ENCODE measurements at regions not wholly inside any gene's neighbourhood (a gene's known extent, or its start where the extent isn't known, plus 50 kb on each side); places are given as distances from the start of the nearest gene placed in this dataset.

- Histone ChIP-seq H3K9ac (ENCODE audit: low read length) (no peak overlapping the region), H3K4me1 (ENCODE audit: insufficient read depth, low read length, severe bottlenecking) (no peaks in the 10 kb centered on the region), H3F3A (ENCODE audit: insufficient read depth, low read length) (no peaks in the 10 kb centered on the region), H3K4me3 (ENCODE audit: low read depth, low read length, poor library complexity, severe bottlenecking) (no peak overlapping the region), H3K27me3 (ENCODE audit: insufficient read depth, low read length) (no peaks in the 10 kb centered on the region), H3K27ac (ENCODE audit: low read depth, low read length, poor library complexity, severe bottlenecking) (no peak overlapping the region), H3K4me2 (ENCODE audit: low read length) (no peak overlapping the region), H3K9me2 (ENCODE audit: low read depth, low read length) (no peaks in the 10 kb centered on the region), H4K20me1 (ENCODE audit: insufficient read depth, low read length) (no peaks in the 10 kb centered on the region), H2AFZ (ENCODE audit: low read length) (no peak overlapping the region), H3K9me3 (ENCODE audit: low read length) (no peaks in the 10 kb centered on the region), H3K36me3 (ENCODE audit: insufficient read depth, low read length) (no peaks in the 10 kb centered on the region), H3K79me2 (ENCODE audit: insufficient read depth, low read length) (no peaks in the 10 kb centered on the region)
- TF ChIP-seq EZH2 (IDR thresholded peaks at IDR 0.05; ENCODE audit: borderline replicate concordance, low read length), result no peak
- TF ChIP-seq CTCF (IDR thresholded peaks at IDR 0.05; ENCODE audit: low read length), result no peak
Measured at GRCh38 chr12:131487388-131488124, 223.3 kb upstream of the SFSWAP start.

DNA sequence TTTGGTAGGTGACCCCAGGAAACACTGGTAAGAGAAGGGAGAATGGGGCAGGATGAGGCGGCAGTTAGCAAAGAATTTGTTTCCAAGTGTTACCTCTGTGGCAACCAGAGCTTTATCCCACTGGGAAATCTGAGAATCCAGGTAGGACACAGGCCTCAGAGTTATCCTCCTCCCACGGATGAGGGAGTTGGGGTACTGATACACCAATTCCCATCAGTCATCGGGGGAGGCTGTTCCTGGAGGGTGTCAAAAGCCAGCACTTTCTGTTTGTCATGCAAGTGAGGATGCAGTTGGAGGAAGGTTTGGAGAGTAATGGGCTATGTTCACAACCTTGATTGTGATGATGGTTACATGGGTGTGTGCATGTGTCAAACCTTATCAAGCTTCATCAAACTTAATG, 221.2 kb upstream of the SFSWAP start:
- Histone ChIP-seq H4K20me1 (ENCODE audit: insufficient read depth, low read length) (no peaks in the 10 kb centered on the region), H3K27ac (ENCODE audit: low read depth, low read length, poor library complexity, severe bottlenecking) (no peak overlapping the region), H3K9me2 (ENCODE audit: low read depth, low read length) (no peaks in the 10 kb centered on the region), H3K36me3 (ENCODE audit: insufficient read depth, low read length) (no peaks in the 10 kb centered on the region), H3K4me2 (ENCODE audit: low read length) (no peak overlapping the region), H3K27me3 (ENCODE audit: insufficient read depth, low read length) (no peaks in the 10 kb centered on the region; the same call in 1 of the 2 replicates), H2AFZ (ENCODE audit: low read length) (no peak overlapping the region), H3K79me2 (ENCODE audit: insufficient read depth, low read length) (no peaks in the 10 kb centered on the region), H3K4me1 (ENCODE audit: insufficient read depth, low read length, severe bottlenecking) (no peaks in the 10 kb centered on the region), H3K9ac (ENCODE audit: low read length) (no peak overlapping the region), H3K4me3 (ENCODE audit: low read depth, low read length, poor library complexity, severe bottlenecking) (no peak overlapping the region), H3F3A (ENCODE audit: insufficient read depth, low read length) (no peaks in the 10 kb centered on the region), H3K9me3 (ENCODE audit: low read length) (no peaks in the 10 kb centered on the region)
- TF ChIP-seq CTCF (IDR thresholded peaks at IDR 0.05; ENCODE audit: low read length) (no peak), EZH2 (IDR thresholded peaks at IDR 0.05; ENCODE audit: borderline replicate concordance, low read length) (no peak)

DNA sequence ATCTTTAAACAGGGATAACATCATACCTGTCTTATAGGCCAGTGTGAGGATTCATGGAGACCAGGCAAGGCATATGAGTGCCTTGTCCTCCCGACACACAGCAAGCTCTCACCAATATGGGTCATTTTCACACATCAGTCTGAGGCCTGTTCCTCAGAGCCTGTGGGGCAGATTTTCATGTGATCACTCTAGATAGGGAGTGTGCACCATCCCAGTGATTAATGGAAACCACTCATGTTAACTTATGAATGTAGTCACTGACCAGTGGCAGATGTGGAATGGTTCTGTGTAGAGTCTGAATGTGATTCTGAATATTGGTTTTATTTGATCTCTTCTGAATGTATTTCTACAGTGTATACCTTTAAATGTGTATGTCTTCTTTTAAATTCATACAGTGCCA, 219.7 kb upstream of the SFSWAP start:
- Histone ChIP-seq H3K4me1 (ENCODE audit: insufficient read depth, low read length, severe bottlenecking) (no peaks in the 10 kb centered on the region), H4K20me1 (ENCODE audit: insufficient read depth, low read length) (no peaks in the 10 kb centered on the region), H3K9me2 (ENCODE audit: low read depth, low read length) (no peaks in the 10 kb centered on the region), H2AFZ (ENCODE audit: low read length) (no peak overlapping the region), H3K4me2 (ENCODE audit: low read length) (no peak overlapping the region), H3K27ac (ENCODE audit: low read depth, low read length, poor library complexity, severe bottlenecking) (no peak overlapping the region), H3K27me3 (ENCODE audit: insufficient read depth, low read length) (no peaks in the 10 kb centered on the region; the same call in 1 of the 2 replicates), H3K9me3 (ENCODE audit: low read length) (no peaks in the 10 kb centered on the region), H3K79me2 (ENCODE audit: insufficient read depth, low read length) (no peaks in the 10 kb centered on the region), H3K36me3 (ENCODE audit: insufficient read depth, low read length) (no peaks in the 10 kb centered on the region), H3K4me3 (ENCODE audit: low read depth, low read length, poor library complexity, severe bottlenecking) (no peak overlapping the region), H3K9ac (ENCODE audit: low read length) (no peak overlapping the region), H3F3A (ENCODE audit: insufficient read depth, low read length) (no peaks in the 10 kb centered on the region)
- TF ChIP-seq EZH2 (IDR thresholded peaks at IDR 0.05; ENCODE audit: borderline replicate concordance, low read length) (no peak), CTCF (IDR thresholded peaks at IDR 0.05; ENCODE audit: low read length) (no peak)

Data from OCI-LY1 (cell line).